ENCODE measurements at regions not wholly inside any gene's neighbourhood (a gene's known extent, or its start where the extent isn't known, plus 50 kb on each side); places are given as distances from the start of the nearest gene placed in this dataset.

- H3K36me3 ChIP-seq (ENCODE audit: control insufficient read depth, insufficient read depth, low read length) = no peaks in the 10 kb centered on the region
- peaks cover 3% of the 10 kb centered on the region for H3K9me3 ChIP-seq (ENCODE audit: control insufficient read depth, insufficient read depth, low read length)
- no peak overlapping the region for H3K4me3 ChIP-seq (ENCODE audit: low read depth, low read length)
- H3K27me3 ChIP-seq (ENCODE audit: control insufficient read depth, insufficient read depth, low read length) = no peaks in the 10 kb centered on the region
- no peak for DNase-seq (ENCODE audit: low read depth in 4 of 6, low spot score in 6 of 6)
- H3K4me1 ChIP-seq (ENCODE audit: control insufficient read depth, insufficient read depth, low read length) = no peaks in the 10 kb centered on the region
- H3K27ac ChIP-seq (ENCODE audit: low read depth, low read length) = no peak overlapping the region
- WGBS (ENCODE audit: insufficient coverage) = 100% methylated on average over 1 of the region's 5 CpGs
These were observed 705.3 kb upstream of the CHRM3 start for GRCh38 chr1:238681021-238681420.

DNA sequence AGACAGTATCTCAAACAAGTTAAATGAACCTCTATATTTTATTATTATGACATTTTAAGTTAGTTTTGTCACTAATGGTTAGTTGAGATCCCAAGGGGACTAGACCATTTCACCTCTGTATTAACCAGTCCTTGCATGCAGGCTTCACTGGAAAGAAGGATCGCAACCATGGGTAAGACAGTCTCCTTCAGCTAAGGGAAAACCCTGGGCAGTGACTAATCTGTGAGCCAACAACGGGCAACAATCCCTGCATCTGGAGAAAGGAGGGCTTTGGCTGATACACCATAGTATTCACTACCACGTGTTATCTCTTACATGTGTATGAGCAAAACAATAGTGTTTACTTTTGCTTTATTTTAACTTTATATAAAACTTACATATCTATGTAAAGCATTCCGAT, 708.8 kb upstream of the CHRM3 start:
- H3K4me3 ChIP-seq (ENCODE audit: low read depth, low read length) = no peak overlapping the region
- WGBS (ENCODE audit: insufficient coverage) = no CpG with 5 or more reads among the region's 4 CpGs
- no peak for DNase-seq (ENCODE audit: low read depth in 4 of 6, low spot score in 6 of 6)
- no peaks in the 10 kb centered on the region for H3K27me3 ChIP-seq (ENCODE audit: control insufficient read depth, insufficient read depth, low read length)
- no peak overlapping the region for H3K27ac ChIP-seq (ENCODE audit: low read depth, low read length)
- H3K9me3 ChIP-seq (ENCODE audit: control insufficient read depth, insufficient read depth, low read length) = peaks cover 3% of the 10 kb centered on the region
- no peaks in the 10 kb centered on the region for H3K36me3 ChIP-seq (ENCODE audit: control insufficient read depth, insufficient read depth, low read length)
- H3K4me1 ChIP-seq (ENCODE audit: control insufficient read depth, insufficient read depth, low read length) = no peaks in the 10 kb centered on the region

GRCh38 chr1:238675221-238675620, 711.1 kb upstream of the CHRM3 start:
- H3K4me1 ChIP-seq (ENCODE audit: control insufficient read depth, insufficient read depth, low read length) = no peaks in the 10 kb centered on the region
- H3K36me3 ChIP-seq (ENCODE audit: control insufficient read depth, insufficient read depth, low read length) = no peaks in the 10 kb centered on the region
- H3K27ac ChIP-seq (ENCODE audit: low read depth, low read length) = no peak overlapping the region
- 60% methylated on average over 1 of the region's 1 CpG for WGBS (ENCODE audit: insufficient coverage)
- no peak overlapping the region for H3K4me3 ChIP-seq (ENCODE audit: low read depth, low read length)
- no peaks in the 10 kb centered on the region for H3K9me3 ChIP-seq (ENCODE audit: control insufficient read depth, insufficient read depth, low read length)
- no peaks in the 10 kb centered on the region for H3K27me3 ChIP-seq (ENCODE audit: control insufficient read depth, insufficient read depth, low read length)
- DNase-seq (ENCODE audit: low read depth in 4 of 6, low spot score in 6 of 6) = peak in 1 of 6 donors; percentile 29

DNA sequence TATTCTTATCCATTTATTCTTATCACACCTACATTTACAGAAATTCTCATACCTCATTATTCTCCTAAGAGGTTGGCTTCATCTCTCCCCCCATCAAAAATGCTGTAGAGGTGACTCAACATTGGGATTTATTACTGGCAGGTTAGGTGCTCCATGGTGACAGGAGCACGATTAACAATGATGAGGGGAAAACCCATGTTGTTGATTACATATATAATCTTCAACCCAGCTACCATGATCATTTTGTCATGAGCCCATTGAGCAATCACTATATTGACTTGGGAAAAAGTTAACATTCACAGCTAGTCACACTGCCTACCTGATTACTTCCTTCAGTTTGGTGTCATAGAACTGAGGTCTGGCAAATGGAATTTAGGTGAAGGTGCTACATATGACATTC, 712.1 kb upstream of the CHRM3 start:
- H3K4me3 ChIP-seq (ENCODE audit: low read depth, low read length) = no peak overlapping the region
- no peaks in the 10 kb centered on the region for H3K27me3 ChIP-seq (ENCODE audit: control insufficient read depth, insufficient read depth, low read length)
- no peak overlapping the region for H3K27ac ChIP-seq (ENCODE audit: low read depth, low read length)
- no peaks in the 10 kb centered on the region for H3K36me3 ChIP-seq (ENCODE audit: control insufficient read depth, insufficient read depth, low read length)
- WGBS (ENCODE audit: insufficient coverage) = no CpG with 5 or more reads among the region's 1 CpG
- no peaks in the 10 kb centered on the region for H3K9me3 ChIP-seq (ENCODE audit: control insufficient read depth, insufficient read depth, low read length)
- H3K4me1 ChIP-seq (ENCODE audit: control insufficient read depth, insufficient read depth, low read length) = no peaks in the 10 kb centered on the region
- DNase-seq (ENCODE audit: low read depth in 4 of 6, low spot score in 6 of 6) = no peak

- Histone ChIP-seq H3K27me3 (ENCODE audit: control insufficient read depth, insufficient read depth, low read length) (no peaks in the 10 kb centered on the region), H3K4me1 (ENCODE audit: control insufficient read depth, insufficient read depth, low read length) (no peaks in the 10 kb centered on the region), H3K27ac (ENCODE audit: low read depth, low read length) (no peak overlapping the region), H3K4me3 (ENCODE audit: low read depth, low read length) (no peak overlapping the region), H3K36me3 (ENCODE audit: control insufficient read depth, insufficient read depth, low read length) (no peaks in the 10 kb centered on the region), H3K9me3 (ENCODE audit: control insufficient read depth, insufficient read depth, low read length) (no peaks in the 10 kb centered on the region)
- WGBS (ENCODE audit: insufficient coverage) = 43% methylated on average over 2 of the region's 3 CpGs
- DNase-seq (ENCODE audit: low read depth in 4 of 6, low spot score in 6 of 6) = peak in 1 of 6 donors; percentile 7
These were observed 712.8 kb upstream of the CHRM3 start for GRCh38 chr1:238673561-238673960.

- Histone ChIP-seq H3K27me3 (ENCODE audit: control insufficient read depth, insufficient read depth, low read length) (no peaks in the 10 kb centered on the region), H3K4me1 (ENCODE audit: control insufficient read depth, insufficient read depth, low read length) (no peaks in the 10 kb centered on the region), H3K9me3 (ENCODE audit: control insufficient read depth, insufficient read depth, low read length) (no peaks in the 10 kb centered on the region), H3K27ac (ENCODE audit: low read depth, low read length) (no peak overlapping the region), H3K4me3 (ENCODE audit: low read depth, low read length) (no peak overlapping the region), H3K36me3 (ENCODE audit: control insufficient read depth, insufficient read depth, low read length) (no peaks in the 10 kb centered on the region)
- WGBS (ENCODE audit: insufficient coverage) = no CpG with 5 or more reads among the region's 3 CpGs
- DNase-seq (ENCODE audit: low read depth in 4 of 6, low spot score in 6 of 6) = no peak
These were observed 713.6 kb upstream of the CHRM3 start for GRCh38 chr1:238672806-238673205.

GRCh38 chr1:238672262-238672661, 714.1 kb upstream of the CHRM3 start:
- Histone ChIP-seq H3K4me1 (ENCODE audit: control insufficient read depth, insufficient read depth, low read length) (no peaks in the 10 kb centered on the region), H3K27me3 (ENCODE audit: control insufficient read depth, insufficient read depth, low read length) (no peaks in the 10 kb centered on the region)
- WGBS (ENCODE audit: insufficient coverage) = 50% methylated on average over 1 of the region's 4 CpGs

DNA sequence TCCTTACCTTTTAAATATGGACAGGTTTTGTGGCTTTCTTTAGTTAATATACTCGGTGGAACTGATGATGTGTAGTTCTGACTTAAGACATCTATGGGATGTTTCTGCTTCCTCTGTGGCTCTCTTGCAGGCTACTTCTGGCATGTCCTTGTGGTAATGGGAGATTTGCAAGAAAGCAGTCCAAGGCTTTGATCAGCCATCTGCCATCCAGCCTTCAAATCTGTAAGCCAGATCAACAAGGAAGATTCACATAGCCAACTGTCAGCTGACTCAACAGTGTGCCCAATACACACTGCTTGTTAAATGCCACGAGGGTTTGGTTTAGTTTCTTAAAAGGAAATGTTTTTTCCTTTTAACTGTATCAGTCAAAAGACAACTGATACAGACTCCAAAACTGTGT, 722.2 kb upstream of the CHRM3 start:
- no peaks in the 10 kb centered on the region for H3K27me3 ChIP-seq (ENCODE audit: control insufficient read depth, insufficient read depth, low read length)
- no peak overlapping the region for H3K4me3 ChIP-seq (ENCODE audit: low read depth, low read length)
- no peaks in the 10 kb centered on the region for H3K9me3 ChIP-seq (ENCODE audit: control insufficient read depth, insufficient read depth, low read length)
- H3K4me1 ChIP-seq (ENCODE audit: control insufficient read depth, insufficient read depth, low read length) = no peaks in the 10 kb centered on the region
- no peaks in the 10 kb centered on the region for H3K36me3 ChIP-seq (ENCODE audit: control insufficient read depth, insufficient read depth, low read length)
- no peak overlapping the region for H3K27ac ChIP-seq (ENCODE audit: low read depth, low read length)
- WGBS (ENCODE audit: insufficient coverage) = 80% methylated on average over 1 of the region's 2 CpGs
- DNase-seq (ENCODE audit: low read depth in 4 of 6, low spot score in 6 of 6) = peak in 1 of 6 donors; percentile 68

More at GRCh38 chr1:238672262-238672661, 714.1 kb upstream of the CHRM3 start:
- Histone ChIP-seq H3K36me3 (ENCODE audit: control insufficient read depth, insufficient read depth, low read length) (no peaks in the 10 kb centered on the region), H3K4me3 (ENCODE audit: low read depth, low read length) (no peak overlapping the region), H3K27ac (ENCODE audit: low read depth, low read length) (no peak overlapping the region), H3K9me3 (ENCODE audit: control insufficient read depth, insufficient read depth, low read length) (no peaks in the 10 kb centered on the region)
- DNase-seq (ENCODE audit: low read depth in 4 of 6, low spot score in 6 of 6) = peak in 4 of 6 donors; percentile 4 to 95 (median 36)

DNA sequence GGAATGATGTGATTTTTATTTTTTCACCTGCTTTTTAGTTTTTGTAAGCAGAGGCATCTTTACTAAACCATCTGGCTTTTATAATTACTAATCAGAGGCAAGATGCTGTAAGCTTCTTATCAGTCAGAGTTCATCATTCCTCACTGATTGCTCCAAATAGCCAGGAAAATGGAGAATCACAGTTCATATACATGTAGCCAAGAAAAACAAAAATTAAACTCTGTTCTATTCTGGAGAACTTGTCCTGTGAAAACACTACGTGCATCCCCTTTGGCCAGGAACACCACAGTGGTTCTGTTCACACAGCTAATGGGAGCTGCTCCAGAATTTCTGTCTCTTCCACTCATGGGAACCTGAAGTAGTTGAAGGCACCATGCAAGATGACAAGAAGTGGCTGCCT, 725.5 kb upstream of the CHRM3 start:
- DNase-seq (ENCODE audit: low read depth in 4 of 6, low spot score in 6 of 6) = no peak
- Histone ChIP-seq H3K9me3 (ENCODE audit: control insufficient read depth, insufficient read depth, low read length) (no peaks in the 10 kb centered on the region), H3K27me3 (ENCODE audit: control insufficient read depth, insufficient read depth, low read length) (no peaks in the 10 kb centered on the region), H3K27ac (ENCODE audit: low read depth, low read length) (no peak overlapping the region), H3K4me3 (ENCODE audit: low read depth, low read length) (no peak overlapping the region), H3K4me1 (ENCODE audit: control insufficient read depth, insufficient read depth, low read length) (no peaks in the 10 kb centered on the region), H3K36me3 (ENCODE audit: control insufficient read depth, insufficient read depth, low read length) (no peaks in the 10 kb centered on the region)
- WGBS (ENCODE audit: insufficient coverage) = 91% methylated on average over 1 of the region's 1 CpG

DNA sequence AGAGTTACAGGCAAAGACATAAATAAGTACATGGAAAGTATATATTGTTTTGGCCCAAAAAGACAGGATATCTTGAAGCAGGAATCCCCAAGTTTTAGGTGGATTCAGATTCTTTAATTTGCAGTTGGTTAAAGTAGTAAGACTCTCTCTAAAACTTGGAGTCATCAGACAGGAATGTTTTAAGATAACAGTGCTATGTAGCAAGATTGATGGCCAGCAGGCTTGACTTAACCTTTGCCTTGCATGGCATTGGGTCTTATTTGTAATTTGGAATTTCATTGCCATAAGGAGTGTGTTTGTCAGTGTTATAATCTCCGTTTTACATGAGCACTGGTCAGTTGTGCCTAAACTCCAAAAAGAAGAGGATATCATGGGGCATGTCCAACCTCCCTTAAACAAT, 727.6 kb upstream of the CHRM3 start:
- no peak overlapping the region for H3K27ac ChIP-seq (ENCODE audit: low read depth, low read length)
- H3K9me3 ChIP-seq (ENCODE audit: control insufficient read depth, insufficient read depth, low read length) = no peaks in the 10 kb centered on the region
- no peaks in the 10 kb centered on the region for H3K27me3 ChIP-seq (ENCODE audit: control insufficient read depth, insufficient read depth, low read length)
- H3K4me1 ChIP-seq (ENCODE audit: control insufficient read depth, insufficient read depth, low read length) = no peaks in the 10 kb centered on the region
- WGBS (ENCODE audit: insufficient coverage) = no CpG with 5 or more reads among the region's 1 CpG
- no peak overlapping the region for H3K4me3 ChIP-seq (ENCODE audit: low read depth, low read length)
- no peak for DNase-seq (ENCODE audit: low read depth in 4 of 6, low spot score in 6 of 6)
- no peaks in the 10 kb centered on the region for H3K36me3 ChIP-seq (ENCODE audit: control insufficient read depth, insufficient read depth, low read length)
